GM18505 (cell line): ENCODE measurements at regions not wholly inside any gene's neighbourhood (a gene's known extent, or its start where the extent isn't known, plus 50 kb on each side); places are given as distances from the start of the nearest gene placed in this dataset.
"Not testable (repeated sequence)": the region's sequence is repeated elsewhere in the genome, so short reads cannot be mapped to it uniquely, and the experiment has no call there.

Source experiments
- ATAC-seq: cut with Tn5 transposase; IDR thresholded peaks from one replicate; pipeline ENCODE4 v1.9.1; 2021; ENCODE audit not compliant: unreplicated experiment
- POLR2A ChIP-seq: IDR thresholded peaks from 4 replicates; pipeline ENCODE4 v1.6.1; 2011; ENCODE audit warnings: borderline replicate concordance; ENCODE audit not compliant: insufficient read depth, insufficient read length; ENCODE audit errors: extremely low read depth

GRCh38 chr5:66441351-66441750, 154.8 kb upstream of the MAST4 start:
- TF ChIP-seq POLR2A: no peak
- no peak for ATAC-seq

- ATAC-seq: no peak
- no peak for TF ChIP-seq POLR2A
These were observed 153.2 kb upstream of the MAST4 start for GRCh38 chr5:66442951-66443445.

GRCh38 chr5:66443462-66444130, 152.6 kb upstream of the MAST4 start:
- ATAC-seq: no peak
- TF ChIP-seq POLR2A: no peak

- not testable (repeated sequence) for ATAC-seq
These were observed 148.1 kb upstream of the MAST4 start for GRCh38 chr5:66448070-66448469.

- no peak for ATAC-seq
- TF ChIP-seq POLR2A: no peak
These were observed 146.0 kb upstream of the MAST4 start for GRCh38 chr5:66450237-66450636.

GRCh38 chr5:66450988-66451387, 145.2 kb upstream of the MAST4 start:
- no peak for TF ChIP-seq POLR2A
- no peak for ATAC-seq

- no peak for ATAC-seq
- no peak for TF ChIP-seq POLR2A
These were observed 144.1 kb upstream of the MAST4 start for GRCh38 chr5:66452109-66452508.

GRCh38 chr5:66454186-66455078, 141.8 kb upstream of the MAST4 start:
- TF ChIP-seq POLR2A: no peak
- ATAC-seq: no peak

GRCh38 chr5:66459728-66460127, 136.5 kb upstream of the MAST4 start:
- ATAC-seq: no peak
- no peak for TF ChIP-seq POLR2A

- no peak for TF ChIP-seq POLR2A
- no peak for ATAC-seq
These were observed 128.6 kb upstream of the MAST4 start for GRCh38 chr5:66467564-66467963.

GRCh38 chr5:66469684-66470083, 126.5 kb upstream of the MAST4 start:
- no peak for ATAC-seq

GRCh38 chr5:66472010-66472409, 124.2 kb upstream of the MAST4 start:
- no peak for TF ChIP-seq POLR2A
- ATAC-seq: no peak

More at GRCh38 chr5:66469684-66470083, 126.5 kb upstream of the MAST4 start:
- no peak for TF ChIP-seq POLR2A

GRCh38 chr5:66475731-66476130, 120.5 kb upstream of the MAST4 start:
- no peak for ATAC-seq
- TF ChIP-seq POLR2A: no peak

- no peak for ATAC-seq
- TF ChIP-seq POLR2A: no peak
These were observed 118.6 kb upstream of the MAST4 start for GRCh38 chr5:66477596-66477995.

- no peak for ATAC-seq
These were observed 101.8 kb upstream of the MAST4 start for GRCh38 chr5:66494437-66494836.

GRCh38 chr5:66498791-66499207, 97.4 kb upstream of the MAST4 start:
- no peak for ATAC-seq
- no peak for TF ChIP-seq POLR2A

More at GRCh38 chr5:66494437-66494836, 101.8 kb upstream of the MAST4 start:
- no peak for TF ChIP-seq POLR2A
